WTC11 (cell line): ENCODE measurements at regions not wholly inside any gene's neighbourhood (a gene's known extent, or its start where the extent isn't known, plus 50 kb on each side); places are given as distances from the start of the nearest gene placed in this dataset.

ENCODE experiments used
- ATAC-seq: fragments of 200-7000 bp; cut with Tn5 transposase; 2 replicates; pipeline ENCODE4 v1.10.0; 2021; ENCODE audit warnings: mild to moderate bottlenecking, moderate library complexity
- CTCF ChIA-PET: fragments of 300-600 bp; sonication (Branson Sonifier 250); formaldehyde crosslinking; loops from one replicate; lab custom pipeline; 2021; ENCODE audit warnings: antibody characterized with exemption; lab: Charles Lee
- POLR2A ChIA-PET: fragments of 350-600 bp; sonication (Branson Sonifier 250); formaldehyde crosslinking; loops from one replicate; lab custom pipeline; 2021; ENCODE audit warnings: antibody characterized with exemption; lab: Charles Lee
- DNase-seq: peaks from one replicate; pipeline ENCODE4 v3.0.0; 2021; ENCODE audit warnings: low spot score
- H3K27ac Mint-ChIP-seq: 2 replicates; pipeline ENCODE4 v1.8.0; 2021; ENCODE audit warnings: mixed read lengths
- H3K27me3 Mint-ChIP-seq: 2 replicates; pipeline ENCODE4 v1.8.0; 2021; ENCODE audit warnings: low read depth, mild to moderate bottlenecking, moderate library complexity, mixed read lengths
- H3K36me3 Mint-ChIP-seq: 2 replicates; pipeline ENCODE4 v1.8.0; 2021; ENCODE audit warnings: mixed read lengths
- H3K4me1 Mint-ChIP-seq: 2 replicates; pipeline ENCODE4 v1.8.0; 2022; ENCODE audit warnings: mixed read lengths
- H3K4me3 Mint-ChIP-seq: 2 replicates; pipeline ENCODE4 v1.8.0; 2021; ENCODE audit warnings: mild to moderate bottlenecking, moderate library complexity, mixed read lengths
- H3K9me3 Mint-ChIP-seq: 2 replicates; pipeline ENCODE4 v1.8.0; 2021; ENCODE audit warnings: mixed read lengths
- ELF4 ChIP-seq: sonication (generic); formaldehyde crosslinking; IDR thresholded peaks from 2 replicates; pipeline ENCODE4 v1.8.1; 2022; ENCODE audit warnings: low read depth, mild to moderate bottlenecking, moderate library complexity, missing genetic modification reagents
- ESRRA ChIP-seq: sonication (generic); formaldehyde crosslinking; IDR thresholded peaks from 2 replicates; pipeline ENCODE4 v1.8.1; 2022; ENCODE audit warnings: mild to moderate bottlenecking, missing genetic modification reagents, borderline replicate concordance
- FOXK1 ChIP-seq: sonication (generic); formaldehyde crosslinking; IDR thresholded peaks from 2 replicates; pipeline ENCODE4 v1.8.0; 2022; ENCODE audit warnings: mild to moderate bottlenecking, moderate library complexity, missing genetic modification reagents
- HMGA2 ChIP-seq: fragments of 250-450 bp; sonication (Bioruptor Pico); IDR thresholded peaks from 2 replicates; pipeline ENCODE4 v1.4.0; 2021; ENCODE audit warnings: mild to moderate bottlenecking, moderate library complexity
- HMGXB4 ChIP-seq: sonication (generic); formaldehyde crosslinking; IDR thresholded peaks from 2 replicates; pipeline ENCODE4 v1.8.1; 2023; ENCODE audit warnings: mild to moderate bottlenecking, moderate library complexity, missing genetic modification reagents
- MYBL2 ChIP-seq: sonication (generic); formaldehyde crosslinking; IDR thresholded peaks from 2 replicates; pipeline ENCODE4 v1.8.1; 2023; ENCODE audit warnings: mild to moderate bottlenecking, moderate library complexity, missing genetic modification reagents
- NR1H2 ChIP-seq: sonication (generic); formaldehyde crosslinking; IDR thresholded peaks from 2 replicates; pipeline ENCODE4 v1.9.0; 2021; ENCODE audit warnings: mild to moderate bottlenecking, moderate library complexity, missing genetic modification reagents
- ZNF281 ChIP-seq: sonication (generic); formaldehyde crosslinking; IDR thresholded peaks from 2 replicates; pipeline ENCODE4 v1.8.0; 2023; ENCODE audit warnings: mild to moderate bottlenecking, missing genetic modification reagents
- ZNF425 ChIP-seq: fragments of 250-450 bp; sonication (Bioruptor Pico); conservative IDR thresholded peaks from 2 replicates; pipeline ENCODE4 v1.9.0; 2021; ENCODE audit warnings: mild to moderate bottlenecking
- TF ChIP-seq, protein P1 (sequence below): sonication (generic); formaldehyde crosslinking; IDR thresholded peaks from 2 replicates; pipeline ENCODE4 v1.8.1; 2022; ENCODE audit warnings: mild to moderate bottlenecking, missing genetic modification reagents, moderate library complexity, borderline replicate concordance
- TF ChIP-seq, protein P2 (sequence below): sonication (generic); formaldehyde crosslinking; IDR thresholded peaks from 2 replicates; pipeline ENCODE4 v1.8.1; 2022; ENCODE audit warnings: low read depth, missing genetic modification reagents, borderline replicate concordance

GRCh38 chr18:49694402-49694801 is 118.9 kb downstream of the ACAA2 start (continued):
- TF ChIP-seq ESRRA (CRISPR knock-in tag) (no peak), FOXK1 (CRISPR knock-in tag) (no peak)

- H3K9me3 Mint-ChIP-seq: no peaks in the 10 kb centered on the region
- TF ChIP-seq NR1H2 (CRISPR knock-in tag) (no peak), MYBL2 (CRISPR knock-in tag) (no peak), HMGA2 (CRISPR knock-in tag) (no peak), HMGXB4 (no peak)
- TF ChIP-seq, protein P1, sequence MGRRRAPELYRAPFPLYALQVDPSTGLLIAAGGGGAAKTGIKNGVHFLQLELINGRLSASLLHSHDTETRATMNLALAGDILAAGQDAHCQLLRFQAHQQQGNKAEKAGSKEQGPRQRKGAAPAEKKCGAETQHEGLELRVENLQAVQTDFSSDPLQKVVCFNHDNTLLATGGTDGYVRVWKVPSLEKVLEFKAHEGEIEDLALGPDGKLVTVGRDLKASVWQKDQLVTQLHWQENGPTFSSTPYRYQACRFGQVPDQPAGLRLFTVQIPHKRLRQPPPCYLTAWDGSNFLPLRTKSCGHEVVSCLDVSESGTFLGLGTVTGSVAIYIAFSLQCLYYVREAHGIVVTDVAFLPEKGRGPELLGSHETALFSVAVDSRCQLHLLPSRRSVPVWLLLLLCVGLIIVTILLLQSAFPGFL (CRISPR knock-in tag): no peak
- no peak overlapping the region for H3K27ac Mint-ChIP-seq
These were observed 119.7 kb downstream of the ACAA2 start for GRCh38 chr18:49693717-49694005.

DNA sequence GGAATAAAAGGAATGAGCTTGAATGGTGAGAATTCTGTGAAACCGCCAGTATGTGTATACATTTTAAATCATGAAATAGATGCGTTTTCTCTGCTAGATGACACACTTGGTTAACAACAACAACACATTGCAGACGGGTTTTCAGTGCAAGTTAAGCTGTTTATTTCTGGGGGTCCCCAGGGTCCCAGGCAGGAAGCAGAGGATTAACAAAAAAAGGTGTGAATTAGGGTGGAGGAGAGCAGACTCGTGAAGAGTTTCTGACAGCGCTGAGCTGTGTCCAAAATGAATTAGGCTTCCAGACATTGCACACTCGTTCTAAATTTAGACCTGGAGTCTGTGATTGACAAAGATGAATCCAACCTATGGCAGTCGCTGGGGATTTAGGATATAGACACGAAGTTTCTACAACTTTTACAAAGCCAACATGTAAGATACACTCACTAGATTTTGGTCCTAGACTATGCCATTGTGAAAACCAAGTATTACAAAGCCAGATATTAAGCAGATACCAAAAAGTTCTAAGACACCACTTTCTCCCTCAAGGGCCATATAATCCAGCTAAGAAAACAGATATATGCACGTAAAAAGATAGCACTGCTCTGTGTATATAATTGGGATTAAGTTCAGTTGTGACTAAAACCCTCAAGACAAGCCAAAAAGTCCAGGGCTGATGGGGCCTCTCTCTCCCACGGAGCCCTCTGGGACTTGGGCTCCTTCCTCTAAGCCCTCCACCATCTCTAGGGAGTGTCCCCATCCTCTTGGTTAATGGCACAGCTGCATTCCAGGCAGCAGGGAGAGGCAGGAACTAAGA is 120.2 kb downstream of the ACAA2 start:
- H3K27ac Mint-ChIP-seq: no peak overlapping the region
- no peaks in the 10 kb centered on the region for H3K9me3 Mint-ChIP-seq
- POLR2A ChIA-PET: no interaction called here

More at GRCh38 chr18:49693717-49694005, 119.7 kb downstream of the ACAA2 start:
- no peaks in the 10 kb centered on the region for H3K36me3 Mint-ChIP-seq
- H3K4me1 Mint-ChIP-seq: peaks cover 15% of the 10 kb centered on the region
- DNase-seq: no peak
- CTCF ChIA-PET: interaction anchor here (1.2 kb wide), 1 partner anchor 46 kb away, joined by 3 read pairs; no protein-coding TSS in a partner anchor
- no peak for ATAC-seq
- POLR2A ChIA-PET: no interaction called here
- no peaks in the 10 kb centered on the region; the same call in 1 of the 2 replicates for H3K27me3 Mint-ChIP-seq
- H3K4me3 Mint-ChIP-seq: no peak overlapping the region

More for the DNA sequence above, 120.2 kb downstream of the ACAA2 start:
- CTCF ChIA-PET: interaction anchor here (1.2 kb wide), 1 partner anchor 46 kb away, joined by 3 read pairs; no protein-coding TSS in a partner anchor
- Mint-ChIP-seq H3K4me1 (peaks cover 11% of the 10 kb centered on the region), H3K36me3 (no peaks in the 10 kb centered on the region), H3K27me3 (no peaks in the 10 kb centered on the region; the same call in 1 of the 2 replicates), H3K4me3 (no peak overlapping the region)
- ATAC-seq: no peak
- no peak for DNase-seq
- TF ChIP-seq ELF4 (no peak), ZNF425 (CRISPR knock-in tag) (no peak), ZNF281 (CRISPR knock-in tag) (no peak)
- TF ChIP-seq, protein P2, sequence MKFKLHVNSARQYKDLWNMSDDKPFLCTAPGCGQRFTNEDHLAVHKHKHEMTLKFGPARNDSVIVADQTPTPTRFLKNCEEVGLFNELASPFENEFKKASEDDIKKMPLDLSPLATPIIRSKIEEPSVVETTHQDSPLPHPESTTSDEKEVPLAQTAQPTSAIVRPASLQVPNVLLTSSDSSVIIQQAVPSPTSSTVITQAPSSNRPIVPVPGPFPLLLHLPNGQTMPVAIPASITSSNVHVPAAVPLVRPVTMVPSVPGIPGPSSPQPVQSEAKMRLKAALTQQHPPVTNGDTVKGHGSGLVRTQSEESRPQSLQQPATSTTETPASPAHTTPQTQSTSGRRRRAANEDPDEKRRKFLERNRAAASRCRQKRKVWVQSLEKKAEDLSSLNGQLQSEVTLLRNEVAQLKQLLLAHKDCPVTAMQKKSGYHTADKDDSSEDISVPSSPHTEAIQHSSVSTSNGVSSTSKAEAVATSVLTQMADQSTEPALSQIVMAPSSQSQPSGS (CRISPR knock-in tag): no peak
